A673 (cell line): ENCODE measurements at regions not wholly inside any gene's neighbourhood (a gene's known extent, or its start where the extent isn't known, plus 50 kb on each side); places are given as distances from the start of the nearest gene placed in this dataset.

Experiments used
- BruUV-seq: library from RNA; stranded (reverse); fragments of 400-500 nt; replicated peaks from 2 replicates; lab custom pipeline; 2021; lab: Mats Ljungman, UMichigan
- CTCF ChIA-PET: fragments of 300-600 bp; sonication (Branson Sonifier 250); formaldehyde crosslinking; loops from one replicate; lab custom pipeline; 2022; ENCODE audit warnings: antibody characterized with exemption; lab: Charles Lee
- POLR2A ChIA-PET: fragments of 300-600 bp; sonication (Branson Sonifier 250); formaldehyde crosslinking; loops from one replicate; lab custom pipeline; 2022; ENCODE audit warnings: antibody characterized with exemption; ENCODE audit not compliant: low non-redundant PET; lab: Charles Lee
- DNase-seq: peaks from one replicate; pipeline ENCODE4 v3.0.0-alpha.2; 2015; ENCODE audit warnings: low spot score
- H3K27ac ChIP-seq: fragments of 200-600 bp; sonication (generic); 2 replicates; pipeline ENCODE4 v1.5.1; 2016; ENCODE audit warnings: mixed run types, low read depth, mild to moderate bottlenecking, mixed read lengths, antibody characterized with exemption, low read length; ENCODE audit not compliant: poor library complexity, severe bottlenecking
- H3K27me3 ChIP-seq: fragments of 200-600 bp; sonication (generic); replicated peaks from 2 replicates; pipeline ENCODE4 v1.6.1; 2017; ENCODE audit warnings: mixed run types, low read depth, mild to moderate bottlenecking, mixed read lengths, antibody characterized with exemption, low read length; ENCODE audit not compliant: insufficient read depth, poor library complexity
- H3K36me3 ChIP-seq: fragments of 200-600 bp; sonication (generic); 2 replicates; pipeline ENCODE4 v1.6.1; 2016; ENCODE audit warnings: mixed run types, mild to moderate bottlenecking, mixed read lengths, antibody characterized with exemption, low read length; ENCODE audit not compliant: insufficient read depth, poor library complexity, severe bottlenecking
- H3K4me1 ChIP-seq: fragments of 200-600 bp; sonication (generic); 2 replicates; pipeline ENCODE4 v1.6.1; 2017; ENCODE audit warnings: mixed run types, mild to moderate bottlenecking, mixed read lengths, antibody characterized with exemption, low read length; ENCODE audit not compliant: insufficient read depth, poor library complexity, severe bottlenecking
- H3K4me3 ChIP-seq: fragments of 200-600 bp; sonication (generic); 2 replicates; pipeline ENCODE4 v1.5.1; 2016; ENCODE audit warnings: low read depth, mixed run types, mild to moderate bottlenecking, mixed read lengths, low read length; ENCODE audit not compliant: poor library complexity, severe bottlenecking
- H3K9me3 ChIP-seq: fragments of 200-600 bp; sonication (generic); 2 replicates; pipeline ENCODE4 v1.6.1; 2016; ENCODE audit warnings: mixed run types, low read depth, mild to moderate bottlenecking, mixed read lengths, antibody characterized with exemption, low read length; ENCODE audit not compliant: poor library complexity, severe bottlenecking
- CTCF ChIP-seq: fragments of 300-800, 200-600 bp; sonication (generic); conservative IDR thresholded peaks from 2 replicates; pipeline ENCODE4 v1.5.1; 2017; ENCODE audit warnings: low read depth, mild to moderate bottlenecking, antibody characterized with exemption, low read length, moderate library complexity, mixed read lengths
- EZH2 ChIP-seq: fragments of 200-600 bp; sonication (generic); IDR thresholded peaks from 2 replicates; pipeline ENCODE4 v1.6.1; 2017; ENCODE audit warnings: borderline replicate concordance, low read depth, mild to moderate bottlenecking, mixed read lengths, antibody characterized with exemption, low read length; ENCODE audit not compliant: poor library complexity, severe bottlenecking
- intact Hi-C: fragments of 100-400 bp; cut with micrococcal nuclease; formaldehyde crosslinking; loops from one replicate; pipeline ENCODE4 v1.10.0; 2022; ENCODE audit not compliant: unreplicated experiment

GRCh38 chr10:111498560-111498959 is 421.7 kb downstream of the ADRA2A start:
- Histone ChIP-seq H3K9me3 (no peaks in the 10 kb centered on the region), H3K27me3 (peaks cover 4% of the 10 kb centered on the region), H3K4me3 (no peak overlapping the region), H3K4me1 (no peaks in the 10 kb centered on the region), H3K27ac (no peak overlapping the region), H3K36me3 (no peaks in the 10 kb centered on the region)
- intact Hi-C loops, result no loop called here
- CTCF ChIA-PET, result no interaction called here
- no TSS peak for BruUV-seq
- POLR2A ChIA-PET, result no interaction called here
- no peak for DNase-seq
- TF ChIP-seq CTCF (no peak), EZH2 (no peak)

- ChIA-PET CTCF (no interaction called here), POLR2A (no interaction called here)
- intact Hi-C loops, result no loop called here
- Histone ChIP-seq H3K27me3 (no peaks in the 10 kb centered on the region), H3K36me3 (no peaks in the 10 kb centered on the region), H3K4me1 (no peaks in the 10 kb centered on the region), H3K27ac (no peak overlapping the region), H3K9me3 (no peaks in the 10 kb centered on the region), H3K4me3 (no peak overlapping the region)
- no peak for DNase-seq
- BruUV-seq, result no TSS peak
- no peak for TF ChIP-seq EZH2
- no peak for TF ChIP-seq CTCF
These were observed 427.5 kb downstream of the ADRA2A start for GRCh38 chr10:111504376-111504775.

GRCh38 chr10:111506266-111507034 is 429.6 kb downstream of the ADRA2A start:
- Histone ChIP-seq H3K27ac (no peak overlapping the region), H3K36me3 (no peaks in the 10 kb centered on the region), H3K9me3 (no peaks in the 10 kb centered on the region), H3K4me1 (no peaks in the 10 kb centered on the region), H3K4me3 (no peak overlapping the region), H3K27me3 (no peaks in the 10 kb centered on the region)
- intact Hi-C loops, result no loop called here
- DNase-seq, result no peak
- POLR2A ChIA-PET, result no interaction called here
- TF ChIP-seq CTCF, result no peak
- TF ChIP-seq EZH2, result no peak
- CTCF ChIA-PET, result no interaction called here
- no TSS peak for BruUV-seq
